GM23338 (cell line): ENCODE measurements at regions not wholly inside any gene's neighbourhood (a gene's known extent, or its start where the extent isn't known, plus 50 kb on each side); places are given as distances from the start of the nearest gene placed in this dataset.

Experiments used
- ATAC-seq: fragments of 200-7000 bp; cut with Tn5 transposase; 3 replicates; pipeline ENCODE4 v1.9.1; 2020
- DNase-seq: peaks from one replicate; pipeline ENCODE4 v3.0.0-alpha.2; 2015; ENCODE audit warnings: low spot score
- H2AFZ ChIP-seq: fragments of 200-600 bp; sonication (generic); 2 replicates; pipeline ENCODE4 v1.8.0; 2016; ENCODE audit warnings: antibody characterized with exemption, mild to moderate bottlenecking, moderate library complexity
- H3F3A ChIP-seq: fragments of 200-600 bp; sonication (generic); replicated peaks from 2 replicates; pipeline ENCODE4 v1.8.0; 2017; ENCODE audit warnings: antibody characterized with exemption, mixed run types, low read depth
- H3K27ac ChIP-seq: fragments of 200-600 bp; sonication (generic); 2 replicates; pipeline ENCODE4 v1.6.1; 2016; ENCODE audit warnings: low read depth
- H3K27me3 ChIP-seq: fragments of 200-600 bp; sonication (generic); 2 replicates; pipeline ENCODE4 v1.8.0; 2016; ENCODE audit warnings: mild to moderate bottlenecking, mixed run types, moderate library complexity; ENCODE audit not compliant: insufficient read depth
- H3K36me3 ChIP-seq: fragments of 200-600 bp; sonication (generic); 2 replicates; pipeline ENCODE4 v1.8.0; 2016; ENCODE audit warnings: mild to moderate bottlenecking; ENCODE audit not compliant: insufficient read depth
- H3K4me1 ChIP-seq: fragments of 200-600 bp; sonication (generic); 2 replicates; pipeline ENCODE4 v1.8.0; 2016; ENCODE audit warnings: mild to moderate bottlenecking, moderate library complexity; ENCODE audit not compliant: insufficient read depth
- H3K4me2 ChIP-seq: fragments of 200-600 bp; sonication (generic); 2 replicates; pipeline ENCODE4 v1.7.1; 2017; ENCODE audit warnings: mixed run types
- H3K4me3 ChIP-seq: fragments of 200-600 bp; sonication (generic); 2 replicates; pipeline ENCODE4 v1.6.1; 2016; ENCODE audit warnings: mixed run types
- H3K79me2 ChIP-seq: fragments of 200-600 bp; sonication (generic); replicated peaks from 2 replicates; pipeline ENCODE4 v1.8.0; 2017; ENCODE audit warnings: mild to moderate bottlenecking; ENCODE audit not compliant: insufficient read depth
- H3K9me2 ChIP-seq: fragments of 200-600 bp; sonication (generic); 2 replicates; pipeline ENCODE4 v1.8.0; 2017; ENCODE audit not compliant: insufficient read depth
- H4K20me1 ChIP-seq: fragments of 200-600 bp; sonication (generic); replicated peaks from 2 replicates; pipeline ENCODE4 v1.8.0; 2017; ENCODE audit warnings: mild to moderate bottlenecking; ENCODE audit not compliant: insufficient read depth
- H3K27ac Mint-ChIP-seq: 2 replicates; pipeline ENCODE4 v1.8.0; 2020; ENCODE audit warnings: inconsistent platforms, mild to moderate bottlenecking, moderate library complexity, mixed read lengths
- H3K27me3 Mint-ChIP-seq: 3 replicates; pipeline ENCODE4 v1.8.0; 2022; ENCODE audit warnings: low read depth, mild to moderate bottlenecking, moderate library complexity, mixed read lengths, inconsistent platforms; ENCODE audit not compliant: insufficient read depth, poor library complexity
- H3K36me3 Mint-ChIP-seq: 3 replicates; pipeline ENCODE4 v1.8.0; 2021; ENCODE audit warnings: low read depth, mild to moderate bottlenecking, inconsistent platforms, moderate library complexity, mixed read lengths
- H3K4me1 Mint-ChIP-seq: 3 replicates; pipeline ENCODE4 v1.8.0; 2020; ENCODE audit warnings: mild to moderate bottlenecking, inconsistent platforms, mixed read lengths
- H3K4me3 Mint-ChIP-seq: 3 replicates; pipeline ENCODE4 v1.8.0; 2021; ENCODE audit warnings: moderate library complexity, mild to moderate bottlenecking, inconsistent platforms, mixed read lengths
- H3K9me3 Mint-ChIP-seq: 3 replicates; pipeline ENCODE4 v1.8.0; 2020; ENCODE audit warnings: moderate library complexity, mild to moderate bottlenecking, inconsistent platforms, mixed read lengths
- CREB1 ChIP-seq: fragments of 250-450 bp; sonication (Bioruptor Pico); IDR thresholded peaks from 2 replicates; pipeline ENCODE4 v1.5.0; 2020; ENCODE audit warnings: low read depth, mild to moderate bottlenecking, moderate library complexity
- CTCF ChIP-seq, 2 experiments: fragments of 200-600 bp in 1 of 2; sonication (generic) in 1 of 2; conservative IDR thresholded peaks; 2 replicates each; pipeline versions ENCODE4 v1.5.1 to v1.6.1; 2016 to 2017; ENCODE audit warnings: antibody characterized with exemption in 2 of 2, low read depth in 2 of 2, mild to moderate bottlenecking in 2 of 2, moderate library complexity in 1 of 2
- ETS1 ChIP-seq: IDR thresholded peaks from 2 replicates; pipeline ENCODE4 v1.6.1; 2016; ENCODE audit warnings: antibody characterized with exemption
- EZH2 ChIP-seq: fragments of 200-600 bp; sonication (generic); IDR thresholded peaks from one replicate; pipeline ENCODE4 v1.8.0; 2017; ENCODE audit warnings: antibody characterized with exemption, mild to moderate bottlenecking, low read depth; ENCODE audit not compliant: unreplicated experiment
- EZH2phosphoT487 ChIP-seq: fragments of 200-600 bp; sonication (generic); IDR thresholded peaks from one replicate; pipeline ENCODE4 v1.8.1; 2018; ENCODE audit warnings: antibody characterized with exemption; ENCODE audit not compliant: unreplicated experiment
- JUNB ChIP-seq: IDR thresholded peaks from one replicate; pipeline ENCODE4 v1.6.1; 2016; ENCODE audit warnings: antibody characterized with exemption; ENCODE audit not compliant: unreplicated experiment
- NANOG ChIP-seq: IDR thresholded peaks from 2 replicates; pipeline ENCODE4 v1.6.1; 2016; ENCODE audit warnings: antibody characterized with exemption, borderline replicate concordance
- POLR2AphosphoS5 ChIP-seq: IDR thresholded peaks from 2 replicates; pipeline ENCODE4 v1.6.1; 2016; ENCODE audit warnings: antibody characterized with exemption, low read depth
- REST ChIP-seq: IDR thresholded peaks from one replicate; pipeline ENCODE4 v1.6.1; 2018; ENCODE audit warnings: antibody characterized with exemption; ENCODE audit not compliant: unreplicated experiment
- STAT1 ChIP-seq: IDR thresholded peaks from one replicate; pipeline ENCODE4 v1.6.1; 2016; ENCODE audit warnings: antibody characterized with exemption; ENCODE audit not compliant: unreplicated experiment
- ZNF114 ChIP-seq: fragments of 250-450 bp; sonication (Bioruptor Pico); IDR thresholded peaks from 2 replicates; pipeline ENCODE4 v1.5.0; 2020; ENCODE audit warnings: mild to moderate bottlenecking, moderate library complexity
- ZNF331 ChIP-seq: fragments of 250-450 bp; sonication (Bioruptor Pico); IDR thresholded peaks from 2 replicates; pipeline ENCODE4 v1.5.0; 2020; ENCODE audit warnings: low read depth, mild to moderate bottlenecking, moderate library complexity

GRCh38 chr2:150143087-150143536, 344.4 kb downstream of the RND3 start:
- Histone ChIP-seq H2AFZ (no peak overlapping the region), H3K79me2 (no peaks in the 10 kb centered on the region), H3K9me2 (peaks cover 6% of the 10 kb centered on the region; the same call in 1 of the 2 replicates), H3K4me2 (no peak overlapping the region), H3F3A (no peaks in the 10 kb centered on the region), H3K4me1 (peaks cover 7% of the 10 kb centered on the region; the same call in 1 of the 2 replicates), H3K4me3 (no peak overlapping the region), H3K27ac (no peak overlapping the region), H3K36me3 (no peaks in the 10 kb centered on the region; the same call in 1 of the 2 replicates), H4K20me1 (no peaks in the 10 kb centered on the region), H3K27me3 (no peaks in the 10 kb centered on the region)
- H3K9me3 Mint-ChIP-seq, result peaks cover 23% of the 10 kb centered on the region
- H3K4me1 Mint-ChIP-seq, result peaks cover 4% of the 10 kb centered on the region; the same call in 1 of the 3 replicates
- ATAC-seq, result no peak
- no peak overlapping the region for H3K27ac Mint-ChIP-seq
- DNase-seq, result no peak
- peaks cover 3% of the 10 kb centered on the region for H3K27me3 Mint-ChIP-seq
- TF ChIP-seq STAT1 (no peak), ZNF114 (CRISPR knock-in tag) (no peak), ZNF331 (no peak), ETS1 (no peak), CTCF (conservative IDR thresholded peaks at IDR 0.05; ENCODE audit: low read depth in 2 of 2) (no peak), EZH2phosphoT487 (no peak), NANOG (no peak), EZH2 (no peak)
- H3K36me3 Mint-ChIP-seq, result peaks cover 21% of the 10 kb centered on the region
- no peak overlapping the region for H3K4me3 Mint-ChIP-seq

GRCh38 chr2:150142561-150142960, 344.9 kb downstream of the RND3 start:
- Mint-ChIP-seq H3K4me1 (0 out of 3 replicates have a peak, but pooled peaks cover 4% of the 10 kb centered on the region), H3K27ac (no peak overlapping the region), H3K27me3 (peaks cover 3% of the 10 kb centered on the region), H3K4me3 (no peak overlapping the region), H3K36me3 (peaks cover 17% of the 10 kb centered on the region), H3K9me3 (peaks cover 19% of the 10 kb centered on the region)
- Histone ChIP-seq H3K9me2 (peaks cover 9% of the 10 kb centered on the region; the same call in 1 of the 2 replicates), H3K4me1 (peaks cover 7% of the 10 kb centered on the region; the same call in 1 of the 2 replicates), H3K4me3 (no peak overlapping the region), H3K36me3 (no peaks in the 10 kb centered on the region; the same call in 1 of the 2 replicates), H2AFZ (no peak overlapping the region), H3K27ac (no peak overlapping the region), H3K79me2 (no peaks in the 10 kb centered on the region), H3K4me2 (no peak overlapping the region), H4K20me1 (no peaks in the 10 kb centered on the region), H3K27me3 (no peaks in the 10 kb centered on the region), H3F3A (no peaks in the 10 kb centered on the region)
- DNase-seq (no peak), ATAC-seq (no peak)
- TF ChIP-seq REST, result no peak
- no peak for TF ChIP-seq CTCF (conservative IDR thresholded peaks at IDR 0.05; ENCODE audit: low read depth in 2 of 2)
- TF ChIP-seq EZH2, result no peak
- TF ChIP-seq NANOG, result no peak
- no peak for TF ChIP-seq CREB1 (CRISPR knock-in tag)
- no peak for TF ChIP-seq POLR2AphosphoS5
- no peak for TF ChIP-seq STAT1
- no peak for TF ChIP-seq EZH2phosphoT487
- no peak for TF ChIP-seq ETS1
- TF ChIP-seq ZNF331, result no peak
- TF ChIP-seq JUNB, result no peak
